ENCODE measurements at regions not wholly inside any gene's neighbourhood (a gene's known extent, or its start where the extent isn't known, plus 50 kb on each side); places are given as distances from the start of the nearest gene placed in this dataset.

- DNase-seq: no peak
Measured at GRCh38 chr11:8321876-8322275, 58.2 kb upstream of the LMO1 start.

- no peak for DNase-seq
Measured at GRCh38 chr11:8320076-8320475, 56.4 kb upstream of the LMO1 start.

GRCh38 chr11:8318536-8318935 is 54.9 kb upstream of the LMO1 start:
- no peak for DNase-seq

GRCh38 chr11:8317159-8317558 is 53.5 kb upstream of the LMO1 start:
- DNase-seq: no peak

- no peak for DNase-seq
Measured at GRCh38 chr11:8315954-8316353, 52.3 kb upstream of the LMO1 start.

GRCh38 chr11:8315463-8315862 is 51.8 kb upstream of the LMO1 start:
- DNase-seq: no peak

GRCh38 chr11:8314916-8315315 is 51.2 kb upstream of the LMO1 start:
- no peak for DNase-seq

- no peak for DNase-seq
Measured at GRCh38 chr11:8313504-8314090, 49.9 kb upstream of the LMO1 start.

Data from activated CD4-positive, alpha-beta T cell treated with anti-CD3 and anti-CD28 coated beads, Interleukin-2, Interleukin-6, amounts not matched to agents 100 ng/mL and 50 ng/mL, durations not matched to agents 16 hours and 8 hours (primary cell).